Mucosa of stomach (tissue), 1 donor: ENCODE measurements at regions not wholly inside any gene's neighbourhood (a gene's known extent, or its start where the extent isn't known, plus 50 kb on each side); places are given as distances from the start of the nearest gene placed in this dataset.

Source experiments
- H3K27me3 ChIP-seq: one replicate; pipeline ENCODE4 v1.7.0; 2013; ENCODE audit warnings: mild to moderate bottlenecking, low read length; ENCODE audit not compliant: control insufficient read depth, insufficient read depth
- H3K36me3 ChIP-seq: one replicate; pipeline ENCODE4 v1.7.0; 2013; ENCODE audit warnings: low read length; ENCODE audit not compliant: control insufficient read depth, insufficient read depth
- H3K4me1 ChIP-seq: one replicate; pipeline ENCODE4 v1.7.0; 2013; ENCODE audit warnings: mild to moderate bottlenecking, low read length; ENCODE audit not compliant: control insufficient read depth, insufficient read depth
- H3K4me3 ChIP-seq: one replicate; pipeline ENCODE4 v1.7.0; 2013; ENCODE audit warnings: low read length
- H3K9ac ChIP-seq: one replicate; pipeline ENCODE4 v1.7.0; 2013; ENCODE audit warnings: mild to moderate bottlenecking, low read length, moderate library complexity
- H3K9me3 ChIP-seq: one replicate; pipeline ENCODE4 v1.7.0; 2013; ENCODE audit warnings: mild to moderate bottlenecking, low read length, moderate library complexity; ENCODE audit not compliant: control insufficient read depth
- donor health status: Pancreatic carcinoma.

- Histone ChIP-seq H3K9me3 (no peaks in the 10 kb centered on the region), H3K4me3 (no peak overlapping the region), H3K9ac (no peak overlapping the region), H3K36me3 (no peaks in the 10 kb centered on the region), H3K4me1 (peaks cover 6% of the 10 kb centered on the region), H3K27me3 (peaks cover 4% of the 10 kb centered on the region)
These were observed 725.5 kb upstream of the ZEB2 start for GRCh38 chr2:145245268-145245870.

GRCh38 chr2:145235312-145235711 lies 715.4 kb upstream of the ZEB2 start:
- no peaks in the 10 kb centered on the region for H3K36me3 ChIP-seq
- H3K27me3 ChIP-seq, result no peaks in the 10 kb centered on the region
- peaks cover 3% of the 10 kb centered on the region for H3K4me1 ChIP-seq

GRCh38 chr2:145230546-145230945 lies 710.6 kb upstream of the ZEB2 start:
- no peaks in the 10 kb centered on the region for H3K27me3 ChIP-seq

More at GRCh38 chr2:145235312-145235711, 715.4 kb upstream of the ZEB2 start:
- H3K9ac ChIP-seq, result no peak overlapping the region
- H3K9me3 ChIP-seq, result no peaks in the 10 kb centered on the region
- H3K4me3 ChIP-seq, result no peak overlapping the region

GRCh38 chr2:145228506-145228905 lies 708.6 kb upstream of the ZEB2 start:
- no peaks in the 10 kb centered on the region for H3K9me3 ChIP-seq
- no peaks in the 10 kb centered on the region for H3K36me3 ChIP-seq
- H3K27me3 ChIP-seq, result no peaks in the 10 kb centered on the region
- no peak overlapping the region for H3K9ac ChIP-seq
- H3K4me3 ChIP-seq, result no peak overlapping the region
- peaks cover 3% of the 10 kb centered on the region for H3K4me1 ChIP-seq

More at GRCh38 chr2:145230546-145230945, 710.6 kb upstream of the ZEB2 start:
- H3K4me3 ChIP-seq, result no peak overlapping the region
- H3K9ac ChIP-seq, result no peak overlapping the region
- H3K36me3 ChIP-seq, result no peaks in the 10 kb centered on the region
- peaks cover 3% of the 10 kb centered on the region for H3K4me1 ChIP-seq
- no peaks in the 10 kb centered on the region for H3K9me3 ChIP-seq

GRCh38 chr2:145226901-145227300 lies 707.0 kb upstream of the ZEB2 start:
- no peaks in the 10 kb centered on the region for H3K9me3 ChIP-seq

GRCh38 chr2:145221516-145221915 lies 701.6 kb upstream of the ZEB2 start:
- no peaks in the 10 kb centered on the region for H3K36me3 ChIP-seq
- no peaks in the 10 kb centered on the region for H3K4me1 ChIP-seq
- H3K9me3 ChIP-seq, result no peaks in the 10 kb centered on the region
- H3K27me3 ChIP-seq, result no peaks in the 10 kb centered on the region
- no peak overlapping the region for H3K4me3 ChIP-seq
- H3K9ac ChIP-seq, result no peak overlapping the region

More at GRCh38 chr2:145226901-145227300, 707.0 kb upstream of the ZEB2 start:
- Histone ChIP-seq H3K9ac (no peak overlapping the region), H3K27me3 (no peaks in the 10 kb centered on the region), H3K4me1 (no peaks in the 10 kb centered on the region), H3K4me3 (no peak overlapping the region), H3K36me3 (no peaks in the 10 kb centered on the region)

- H3K27me3 ChIP-seq, result no peaks in the 10 kb centered on the region
- no peaks in the 10 kb centered on the region for H3K36me3 ChIP-seq
- no peak overlapping the region for H3K4me3 ChIP-seq
- no peaks in the 10 kb centered on the region for H3K4me1 ChIP-seq
- H3K9ac ChIP-seq, result no peak overlapping the region
- H3K9me3 ChIP-seq, result no peaks in the 10 kb centered on the region
These were observed 701.1 kb upstream of the ZEB2 start for GRCh38 chr2:145221032-145221431.

- Histone ChIP-seq H3K4me1 (no peaks in the 10 kb centered on the region), H3K4me3 (no peak overlapping the region), H3K9ac (no peak overlapping the region), H3K36me3 (no peaks in the 10 kb centered on the region), H3K27me3 (no peaks in the 10 kb centered on the region), H3K9me3 (no peaks in the 10 kb centered on the region)
These were observed 700.6 kb upstream of the ZEB2 start for GRCh38 chr2:145220496-145220895.

- Histone ChIP-seq H3K9me3 (no peaks in the 10 kb centered on the region), H3K36me3 (no peaks in the 10 kb centered on the region), H3K9ac (no peak overlapping the region), H3K4me1 (no peaks in the 10 kb centered on the region), H3K27me3 (no peaks in the 10 kb centered on the region), H3K4me3 (no peak overlapping the region)
These were observed 688.0 kb upstream of the ZEB2 start for GRCh38 chr2:145207884-145208283.

GRCh38 chr2:145206496-145207281 lies 686.8 kb upstream of the ZEB2 start:
- Histone ChIP-seq H3K9ac (no peak overlapping the region), H3K4me1 (no peaks in the 10 kb centered on the region), H3K4me3 (no peak overlapping the region), H3K9me3 (no peaks in the 10 kb centered on the region), H3K36me3 (no peaks in the 10 kb centered on the region), H3K27me3 (no peaks in the 10 kb centered on the region)

- no peaks in the 10 kb centered on the region for H3K9me3 ChIP-seq
- H3K27me3 ChIP-seq, result no peaks in the 10 kb centered on the region
- no peak overlapping the region for H3K4me3 ChIP-seq
- H3K9ac ChIP-seq, result no peak overlapping the region
- peaks cover 7% of the 10 kb centered on the region for H3K4me1 ChIP-seq
- no peaks in the 10 kb centered on the region for H3K36me3 ChIP-seq
These were observed 684.0 kb upstream of the ZEB2 start for GRCh38 chr2:145203891-145204290.

GRCh38 chr2:145199827-145200706 lies 680.1 kb upstream of the ZEB2 start:
- Histone ChIP-seq H3K4me3 (no peak overlapping the region), H3K9ac (no peak overlapping the region), H3K27me3 (no peaks in the 10 kb centered on the region), H3K9me3 (no peaks in the 10 kb centered on the region), H3K4me1 (peaks cover 10% of the 10 kb centered on the region), H3K36me3 (no peaks in the 10 kb centered on the region)
